GM19324 (cell line): ENCODE measurements at regions not wholly inside any gene's neighbourhood (a gene's known extent, or its start where the extent isn't known, plus 50 kb on each side); places are given as distances from the start of the nearest gene placed in this dataset.
"Not testable (repeated sequence)": the region's sequence is repeated elsewhere in the genome, so short reads cannot be mapped to it uniquely, and the experiment has no call there.

Experiments used
- ATAC-seq: cut with Tn5 transposase; IDR thresholded peaks from one replicate; pipeline ENCODE4 v1.9.1; 2021; ENCODE audit warnings: mild to moderate bottlenecking, moderate library complexity; ENCODE audit not compliant: unreplicated experiment, low FRiP score

DNA sequence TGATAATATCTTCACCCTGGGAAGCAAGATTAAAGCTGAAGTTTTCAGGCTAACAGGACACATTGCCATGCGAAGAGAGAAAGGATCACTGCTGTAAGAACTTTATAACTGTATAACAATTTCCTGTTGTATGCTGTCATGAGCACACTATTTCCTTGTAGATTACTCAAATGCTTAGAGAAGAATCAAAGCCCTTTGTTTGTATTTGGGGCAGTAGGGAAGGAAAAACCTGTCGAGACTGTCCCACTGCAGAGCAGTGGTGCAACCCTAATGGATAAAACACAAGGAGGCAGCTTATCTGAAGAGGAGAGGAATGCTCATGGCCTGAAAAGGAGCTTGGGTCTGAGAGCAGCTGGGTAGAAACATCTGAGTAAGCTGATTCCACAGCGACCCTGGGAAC lies 327.7 kb upstream of the NPSR1 start:
- ATAC-seq = no peak

DNA sequence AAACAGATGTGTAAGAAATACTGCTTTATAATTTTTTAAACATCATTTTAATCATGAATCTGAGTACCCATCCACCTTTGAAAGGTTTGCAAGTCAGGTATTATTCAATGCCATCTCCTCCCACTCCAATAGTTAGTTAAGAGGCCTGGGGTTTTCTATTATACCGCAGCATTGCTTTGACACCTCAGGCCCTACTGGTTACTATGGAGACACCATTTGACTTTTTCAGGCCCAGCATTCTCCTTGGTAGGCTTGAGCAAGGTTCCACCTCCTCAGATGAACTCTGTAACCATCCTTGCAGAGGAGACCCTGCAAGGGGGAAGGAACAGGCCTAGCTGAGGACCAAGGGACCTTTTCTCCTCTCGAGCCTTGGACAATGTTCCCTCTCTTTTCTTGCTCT lies 326.9 kb upstream of the NPSR1 start:
- no peak for ATAC-seq

DNA sequence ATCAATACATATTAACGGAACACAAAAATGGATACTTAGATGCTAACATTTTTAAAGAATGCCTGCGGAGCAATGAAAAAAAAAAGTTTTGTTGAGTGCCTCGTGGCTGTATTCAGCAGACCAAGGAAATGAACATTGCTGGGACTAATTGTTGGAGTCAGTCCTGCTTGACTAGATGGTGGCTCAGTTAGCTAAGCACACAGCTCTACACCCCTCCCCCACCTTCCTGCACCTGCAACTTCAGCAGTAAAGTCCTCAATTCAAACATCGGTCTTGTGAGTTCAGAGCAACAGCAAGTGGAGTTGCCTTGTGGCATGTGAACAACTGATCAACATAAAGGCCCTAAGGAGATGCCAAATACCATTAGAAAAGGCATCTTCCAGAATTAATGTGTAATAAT lies 326.0 kb upstream of the NPSR1 start:
- no peak for ATAC-seq

DNA sequence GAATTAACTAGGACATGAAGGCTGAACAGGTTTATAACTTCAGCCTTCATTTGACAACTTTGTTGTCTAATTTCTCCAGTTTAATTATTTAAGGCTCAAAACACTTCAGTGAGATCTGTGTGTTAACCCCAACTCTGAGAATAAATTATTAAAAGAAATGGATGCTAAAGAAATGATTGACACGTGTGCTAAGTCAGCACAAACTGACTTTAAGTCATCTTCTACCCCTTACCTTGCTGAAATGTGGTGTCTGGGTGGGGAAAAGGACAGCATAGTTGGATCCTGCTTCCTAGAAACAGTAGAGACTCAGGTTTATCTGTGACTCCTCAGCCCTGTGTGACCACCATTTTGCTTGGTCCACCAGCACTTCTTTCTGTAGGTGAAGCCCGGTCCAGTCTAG lies 324.8 kb upstream of the NPSR1 start:
- ATAC-seq = no peak

DNA sequence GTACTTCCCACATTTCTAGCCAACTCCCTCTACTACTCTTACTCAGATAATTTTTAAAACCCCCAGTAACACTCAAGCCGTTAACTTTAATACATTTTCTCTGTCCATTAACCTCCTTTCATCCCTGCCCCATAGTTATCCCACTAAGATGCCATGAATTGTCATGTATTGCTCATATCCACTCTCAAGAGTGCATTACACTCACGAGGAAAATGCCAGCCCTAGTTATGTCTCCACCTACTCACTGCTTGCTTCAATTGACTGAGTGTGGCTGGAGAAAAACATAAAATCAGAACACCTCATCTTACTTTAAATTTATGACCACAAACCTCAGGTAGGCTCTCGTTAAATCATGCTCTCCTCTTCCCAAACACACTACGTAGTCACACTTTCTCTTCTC lies 324.1 kb upstream of the NPSR1 start:
- ATAC-seq = no peak

DNA sequence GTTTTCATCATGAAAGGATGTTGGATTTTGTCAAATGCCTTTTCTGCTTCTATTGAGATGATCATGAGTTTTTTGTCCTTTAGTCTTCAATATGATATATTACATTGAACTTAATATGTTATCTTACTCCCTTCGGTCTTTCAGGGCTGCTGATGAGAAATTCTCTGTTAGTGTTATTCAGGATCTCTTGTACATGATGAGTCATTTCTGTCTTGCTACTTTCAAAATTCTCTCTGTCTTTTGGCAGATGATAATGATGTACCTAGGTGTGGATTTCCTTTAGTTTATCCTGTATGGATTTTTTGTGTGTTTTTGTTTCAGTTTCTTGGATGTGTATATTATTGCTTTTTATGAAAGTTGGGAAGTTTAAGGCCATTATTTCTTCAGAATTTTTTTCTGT lies 320.9 kb upstream of the NPSR1 start:
- ATAC-seq = no peak

DNA sequence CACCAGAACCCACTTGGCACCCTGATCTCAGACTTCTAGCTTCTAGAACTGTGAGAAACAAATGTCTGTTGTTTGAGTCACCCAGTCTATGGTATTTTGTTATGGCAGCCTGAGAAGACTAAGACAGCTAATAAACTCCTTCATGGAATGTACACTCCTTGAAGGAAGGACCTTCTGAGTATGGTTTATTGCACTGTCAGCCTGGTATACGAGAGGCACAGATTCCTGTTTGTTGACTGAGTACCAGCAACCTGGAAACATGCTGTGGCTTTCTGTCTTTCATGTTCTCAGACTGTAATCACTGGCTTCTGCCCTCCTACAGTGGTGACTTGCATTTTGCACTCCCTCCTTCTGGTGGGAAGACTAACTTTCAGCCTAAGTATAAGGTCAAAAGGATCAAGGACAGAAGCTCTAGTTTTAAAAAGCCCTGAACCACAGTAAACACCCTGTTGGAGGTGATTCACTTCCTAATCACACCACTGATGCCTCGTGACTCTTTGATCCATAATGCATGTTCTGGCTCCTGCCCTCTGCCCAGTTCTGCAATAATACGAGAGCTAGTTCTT lies 319.0 kb upstream of the NPSR1 start:
- ATAC-seq = no peak

DNA sequence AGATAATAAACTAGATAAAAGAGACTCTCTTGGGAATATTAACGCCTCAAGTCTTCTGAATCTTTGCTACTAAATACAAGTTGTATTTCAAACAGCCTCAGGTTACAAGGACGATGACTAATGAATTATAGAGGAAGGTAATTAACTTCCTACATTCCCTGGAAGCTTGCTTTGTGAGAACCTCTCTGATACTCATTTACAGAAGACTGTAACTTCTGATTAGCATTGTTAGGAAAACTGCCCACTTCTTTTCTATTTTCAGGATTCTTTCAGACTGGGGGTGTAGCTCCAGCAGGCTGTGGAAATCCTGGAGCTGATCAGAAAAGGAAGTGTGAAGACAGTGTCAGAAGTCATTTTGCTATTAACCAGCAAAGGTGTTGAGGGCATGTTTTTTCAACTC lies 316.7 kb upstream of the NPSR1 start:
- ATAC-seq = no peak

DNA sequence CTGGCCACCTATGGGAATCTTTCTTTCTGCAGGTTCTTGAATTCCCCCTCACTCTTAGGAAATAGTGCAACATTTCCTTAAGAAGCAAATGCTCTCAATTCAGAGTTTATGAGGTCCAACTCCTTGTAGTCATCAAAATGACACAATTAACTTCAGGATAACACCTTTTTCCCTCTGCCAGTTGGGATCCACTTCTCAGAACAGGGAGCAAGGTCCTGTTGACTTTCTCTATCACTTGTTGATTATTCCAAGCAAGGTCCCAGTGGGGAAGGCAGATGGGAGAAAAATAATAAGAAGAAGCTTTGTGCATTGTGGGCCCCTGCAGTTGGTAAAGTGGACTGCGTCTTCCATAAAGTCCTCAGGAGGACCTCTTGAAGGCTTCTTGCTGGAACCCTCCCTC lies 315.6 kb upstream of the NPSR1 start:
- ATAC-seq = no peak

DNA sequence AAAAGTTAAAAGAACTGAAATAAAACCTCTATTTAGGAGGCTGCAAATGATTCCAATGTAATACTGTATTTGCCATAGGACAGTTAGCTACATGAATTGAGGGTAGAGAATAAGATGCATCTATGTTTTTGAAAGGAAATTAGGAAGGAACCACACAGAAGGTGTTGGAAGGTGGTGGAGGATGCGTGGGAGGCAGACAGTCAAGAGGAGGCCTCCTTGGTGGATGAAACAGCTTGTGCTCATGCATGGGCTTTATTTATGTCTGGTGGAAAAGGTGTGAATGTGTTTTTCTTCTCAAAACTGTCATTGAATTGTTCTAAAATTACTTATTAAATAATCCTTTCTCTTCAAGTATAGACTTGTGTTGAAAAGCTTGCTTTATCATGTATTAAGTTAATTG lies 314.4 kb upstream of the NPSR1 start:
- ATAC-seq = no peak

DNA sequence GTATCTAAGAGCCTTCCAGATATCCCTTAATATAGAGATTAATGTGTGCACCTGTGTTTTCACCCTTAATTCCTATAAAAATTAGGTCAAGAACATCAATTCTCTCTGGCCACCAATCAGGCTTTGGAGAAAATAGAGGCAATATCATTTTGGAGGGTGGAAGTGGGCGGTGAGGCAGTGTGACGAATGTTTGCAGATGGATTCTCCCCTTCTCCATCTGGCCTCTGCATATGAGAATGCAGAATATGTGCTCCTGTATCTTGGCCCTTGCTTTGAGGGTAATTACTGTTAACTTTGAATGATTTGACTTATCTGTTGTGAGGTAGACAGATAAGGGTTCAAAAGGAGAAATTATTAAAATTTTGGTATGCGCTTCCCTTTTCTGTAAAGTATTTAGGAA lies 304.0 kb upstream of the NPSR1 start:
- no peak for ATAC-seq

DNA sequence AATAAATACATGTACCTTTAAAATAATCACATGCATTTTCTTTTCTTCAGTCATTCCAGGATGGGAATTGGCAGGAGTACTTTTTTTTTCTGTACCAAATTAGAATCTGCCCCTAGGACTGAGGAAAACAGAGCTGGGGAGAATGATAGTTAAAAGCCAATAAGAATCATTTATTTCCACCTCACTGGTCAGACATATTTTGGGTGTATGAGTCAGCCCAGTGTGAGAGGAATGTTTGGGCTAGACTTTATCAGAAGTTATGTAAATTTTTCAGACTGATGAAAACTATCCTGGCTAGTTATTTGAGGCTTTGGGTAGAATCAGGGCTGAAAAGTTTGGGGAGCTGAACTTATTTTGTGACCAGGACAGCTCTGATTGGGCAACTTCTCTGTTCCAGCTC lies 303.1 kb upstream of the NPSR1 start:
- ATAC-seq = no peak

DNA sequence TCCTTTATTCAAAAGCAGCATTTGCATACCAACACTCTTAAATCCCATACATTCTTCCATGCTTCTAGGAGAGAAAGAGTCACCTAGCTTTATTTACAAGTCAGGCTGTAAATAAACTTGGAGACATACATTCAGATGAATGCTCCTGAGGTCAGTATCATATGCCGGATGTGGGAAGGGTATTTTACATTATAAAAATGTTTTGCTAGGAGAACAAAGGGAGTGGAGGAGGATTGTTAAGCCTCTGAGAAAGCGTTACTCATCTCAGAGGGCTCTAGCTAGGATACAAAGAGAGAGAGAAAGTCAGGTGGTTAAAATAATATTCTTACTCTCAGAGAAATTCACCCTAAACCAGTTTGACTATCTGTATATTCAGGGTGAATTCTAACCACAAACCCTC lies 300.9 kb upstream of the NPSR1 start:
- ATAC-seq = no peak

DNA sequence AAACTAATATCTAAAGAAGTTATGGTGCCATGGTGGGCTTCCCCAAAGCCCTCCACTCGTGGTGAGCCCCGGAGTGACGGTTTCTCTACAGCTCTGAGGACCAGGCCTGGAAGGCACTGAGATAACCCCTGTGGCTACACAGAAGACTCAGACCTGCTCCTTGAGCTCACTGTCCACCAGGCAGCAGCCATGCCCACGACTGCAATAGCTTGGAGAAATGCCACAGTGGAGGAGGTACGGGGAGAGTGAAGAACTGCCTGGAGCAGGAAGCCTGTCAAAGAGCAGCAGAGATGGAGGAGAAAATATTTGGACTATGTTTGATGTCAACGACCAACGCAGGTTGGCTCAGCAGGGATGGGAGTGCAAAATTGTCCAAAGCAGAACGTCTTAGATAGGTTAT lies 300.1 kb upstream of the NPSR1 start:
- ATAC-seq = no peak

DNA sequence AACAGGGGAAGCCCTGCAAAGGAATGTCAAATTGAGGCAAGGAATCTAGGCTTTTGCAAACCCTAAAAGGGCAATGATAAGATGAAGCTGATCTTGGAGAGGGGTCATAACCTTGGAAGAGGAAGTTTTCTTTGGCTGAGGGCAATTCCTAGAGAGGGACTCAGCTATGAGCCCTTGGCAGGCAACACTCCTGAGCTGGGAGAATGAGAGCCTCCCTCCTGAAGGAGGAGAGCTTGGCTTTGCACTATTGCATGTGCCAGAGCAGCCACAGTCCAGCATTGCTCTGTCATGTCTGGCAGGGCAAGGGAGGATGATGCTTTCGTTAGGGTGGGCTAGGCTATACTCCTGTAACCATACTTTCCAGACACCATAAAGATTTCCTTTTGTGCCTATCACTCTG lies 299.4 kb upstream of the NPSR1 start:
- not testable (repeated sequence) for ATAC-seq

DNA sequence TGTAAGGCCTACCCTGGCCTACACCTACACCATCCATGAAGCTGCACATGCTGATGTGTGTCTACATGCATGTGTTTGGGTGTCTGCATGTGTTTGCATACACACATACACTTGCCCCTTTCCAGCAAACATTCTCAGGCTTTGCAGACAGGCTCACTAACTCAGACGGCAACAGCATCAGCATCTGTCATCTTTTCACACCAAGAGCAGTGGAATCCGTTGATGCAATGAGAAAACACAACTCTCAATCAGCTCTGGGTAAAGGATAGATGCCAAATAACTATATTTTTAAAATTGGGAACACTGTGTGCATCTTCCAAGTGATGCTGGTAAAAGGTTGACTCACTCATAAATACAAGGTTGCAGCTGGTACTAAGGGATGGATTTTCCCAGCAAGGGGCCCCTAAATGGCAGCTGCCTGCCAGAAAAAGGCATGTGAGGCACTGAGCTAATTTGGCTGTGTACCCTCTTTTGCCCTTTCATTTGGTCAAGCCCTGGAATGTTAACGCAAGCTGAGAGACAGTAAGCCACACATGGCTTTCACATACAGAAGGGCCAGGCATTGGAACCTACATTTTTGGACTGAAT lies 296.3 kb upstream of the NPSR1 start:
- ATAC-seq = no peak

DNA sequence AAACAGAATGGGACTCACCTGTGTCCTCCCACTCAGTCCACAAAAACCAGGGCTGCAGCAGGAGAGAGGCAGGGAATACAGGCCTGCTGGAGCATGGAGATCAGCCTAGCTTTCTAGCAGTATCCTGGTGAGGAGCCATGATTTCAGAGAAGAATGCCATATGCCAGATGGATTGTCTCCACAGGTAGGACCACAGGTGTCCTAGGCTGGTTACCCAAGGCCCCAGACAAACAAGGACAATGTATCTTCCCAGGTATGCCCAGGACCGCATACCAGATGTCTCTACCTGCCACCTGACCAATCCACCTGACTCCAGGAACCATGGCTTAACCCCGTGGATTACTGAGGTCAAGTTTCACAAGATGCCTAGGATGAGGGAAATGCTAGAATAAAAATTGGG lies 295.4 kb upstream of the NPSR1 start:
- ATAC-seq = no peak

DNA sequence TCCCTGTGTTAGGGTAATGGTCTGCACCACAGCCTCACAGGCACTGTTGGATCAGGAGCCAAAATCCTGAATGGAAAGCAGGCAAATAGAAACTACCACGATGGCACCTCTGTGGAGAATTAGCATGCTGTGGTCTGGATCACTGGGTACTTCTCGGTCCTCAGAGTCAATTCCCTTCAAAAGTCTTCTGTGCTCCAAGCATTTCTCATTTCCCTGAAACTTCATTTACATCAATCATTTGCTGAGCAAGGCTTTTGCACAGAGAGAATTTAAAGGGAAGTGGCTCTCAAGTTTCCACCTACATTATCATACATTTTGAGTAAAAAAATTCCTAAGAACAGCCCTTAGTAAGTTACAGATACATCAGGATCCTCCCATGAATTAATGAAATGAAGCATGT lies 293.9 kb upstream of the NPSR1 start:
- no peak for ATAC-seq

DNA sequence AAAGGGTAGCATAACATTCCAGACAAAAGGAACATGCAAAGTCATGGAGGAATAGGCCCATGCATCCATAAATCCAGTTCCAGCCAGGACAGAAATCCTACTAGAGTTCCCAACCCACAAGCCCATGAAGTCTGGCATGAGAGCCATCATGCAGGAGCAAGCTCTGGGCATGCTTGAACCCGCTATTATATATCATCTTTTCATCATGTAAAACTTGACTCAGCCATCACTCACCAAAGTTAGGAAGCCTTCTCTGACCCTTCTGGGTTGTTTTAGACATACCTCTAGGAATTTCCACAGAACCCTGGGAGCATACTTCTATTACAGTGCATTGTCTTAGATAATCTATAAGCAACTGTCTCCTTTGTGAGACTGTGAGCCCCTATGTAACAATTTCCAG lies 293.0 kb upstream of the NPSR1 start:
- ATAC-seq = no peak

DNA sequence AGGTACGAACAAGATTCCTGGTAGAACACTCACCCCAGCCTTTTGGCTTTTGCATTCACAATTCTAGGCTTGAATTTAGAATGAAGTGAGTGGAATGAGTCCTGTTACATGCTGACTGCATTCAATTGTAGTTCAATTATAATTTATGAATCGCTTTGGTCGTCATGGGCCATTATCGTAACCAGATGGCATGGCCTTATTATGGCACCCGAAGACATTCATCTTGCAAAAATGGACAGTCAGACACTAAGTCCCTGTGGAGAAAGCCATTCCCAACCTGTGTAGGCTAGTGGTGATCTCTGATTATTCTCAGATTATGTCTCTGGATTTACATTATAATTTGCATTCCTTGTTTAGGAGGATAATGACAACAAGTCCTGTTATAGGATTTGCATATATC lies 292.4 kb upstream of the NPSR1 start:
- no peak for ATAC-seq

DNA sequence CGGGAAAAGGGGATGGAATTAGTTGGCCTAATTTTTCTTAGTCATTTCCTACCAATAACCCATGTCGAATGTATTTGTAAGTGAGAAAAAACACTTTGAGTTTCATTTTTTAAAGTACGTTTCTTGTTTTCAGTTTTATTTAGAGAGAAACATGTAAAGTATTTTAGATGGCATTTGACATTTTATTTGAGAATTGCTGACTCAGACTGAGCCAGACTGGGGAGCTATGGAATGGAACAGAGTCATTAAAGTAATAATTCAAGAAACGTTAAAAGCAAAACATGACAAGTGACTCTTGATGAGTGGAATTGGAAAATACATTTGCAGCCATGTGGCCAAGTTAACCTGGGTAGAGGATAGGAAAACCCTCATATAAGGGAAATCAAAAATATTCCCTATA lies 286.1 kb upstream of the NPSR1 start:
- no peak for ATAC-seq

DNA sequence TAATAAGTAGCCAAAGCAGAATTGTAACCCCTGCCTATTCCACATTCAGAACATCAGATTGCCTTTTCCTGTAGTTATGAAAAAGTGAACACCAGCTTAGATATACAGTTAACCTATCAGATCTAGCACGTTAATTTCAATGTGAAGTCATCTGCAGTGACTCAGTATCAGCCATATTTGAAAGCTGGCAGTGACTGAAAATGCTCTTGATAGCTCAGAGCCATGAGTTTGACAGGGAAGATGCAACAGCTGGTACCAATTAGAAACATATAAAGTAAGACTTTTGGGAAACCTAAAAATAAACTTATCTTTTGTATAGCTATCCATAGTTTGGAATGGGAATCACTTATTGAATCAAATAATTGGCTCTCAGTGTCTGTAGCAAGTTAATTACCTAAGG lies 284.1 kb upstream of the NPSR1 start:
- no peak for ATAC-seq
